SIG-M5 treated with dmso at 0.1 percent for 504 hours (cell line): ENCODE measurements at regions not wholly inside any gene's neighbourhood (a gene's known extent, or its start where the extent isn't known, plus 50 kb on each side); places are given as distances from the start of the nearest gene placed in this dataset.

Experiments used
- DNase-seq: peaks from one replicate; lab custom pipeline; 2025; ENCODE audit not compliant: unreplicated experiment; lab: John Stamatoyannopoulos, UW

DNA sequence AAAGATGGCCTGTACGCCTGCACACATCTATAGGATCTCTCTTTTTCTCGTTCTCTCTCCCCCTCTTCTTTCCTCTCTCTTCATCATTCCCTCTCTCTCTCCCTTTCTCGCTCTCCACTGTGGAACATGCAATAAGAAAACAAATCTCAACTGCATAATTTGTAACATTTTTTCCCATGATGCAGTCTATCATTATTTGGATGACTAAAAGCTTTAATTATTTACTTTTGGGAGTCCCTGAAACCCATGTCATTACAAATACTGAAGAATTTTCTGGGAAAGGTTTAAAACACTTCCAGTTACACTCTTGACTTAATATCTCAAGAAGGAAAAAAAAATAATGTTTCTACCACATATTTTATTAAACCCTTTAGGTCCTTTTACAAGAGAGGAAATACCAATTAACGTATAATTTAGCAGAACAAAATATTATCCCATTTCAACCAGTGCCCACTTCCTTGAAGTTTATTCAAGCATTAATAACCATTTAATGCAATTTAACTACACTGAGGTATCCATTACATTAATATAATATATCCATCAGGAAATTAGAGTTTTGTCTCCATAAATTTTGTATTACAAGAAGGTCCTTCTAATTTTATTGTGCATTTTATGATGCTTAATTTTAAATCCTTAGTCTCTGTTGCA, 1615.2 kb upstream of the ACVR2A start:
- no peak for DNase-seq

DNA sequence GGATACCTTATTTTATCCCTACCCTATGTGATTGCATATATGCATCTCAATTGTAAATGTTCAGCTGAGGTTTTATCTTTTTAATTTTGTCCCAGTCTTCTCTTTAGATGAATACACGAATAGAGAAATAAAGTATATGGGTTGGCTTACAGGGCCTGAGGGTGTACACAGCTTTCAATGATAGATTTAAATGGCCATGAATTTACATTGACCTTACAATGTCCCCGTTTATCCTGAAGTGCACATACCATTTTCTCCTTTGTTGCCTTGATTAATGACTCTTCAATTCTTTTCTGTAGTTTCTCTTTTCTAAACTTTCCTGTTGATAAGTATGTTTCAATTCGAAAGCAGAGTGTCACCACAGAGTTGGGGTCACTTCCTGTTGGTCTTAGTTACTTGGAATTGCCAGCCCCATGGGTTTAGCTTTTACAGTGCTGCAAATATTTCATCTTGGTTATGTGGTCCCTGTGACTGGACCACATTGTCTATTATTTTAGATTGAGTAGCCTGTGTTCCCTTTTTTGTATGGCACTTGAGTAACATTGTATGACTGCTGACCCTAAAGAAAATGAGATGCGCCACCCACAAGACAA, 1616.3 kb upstream of the ACVR2A start:
- peak; percentile 6 for DNase-seq

DNA sequence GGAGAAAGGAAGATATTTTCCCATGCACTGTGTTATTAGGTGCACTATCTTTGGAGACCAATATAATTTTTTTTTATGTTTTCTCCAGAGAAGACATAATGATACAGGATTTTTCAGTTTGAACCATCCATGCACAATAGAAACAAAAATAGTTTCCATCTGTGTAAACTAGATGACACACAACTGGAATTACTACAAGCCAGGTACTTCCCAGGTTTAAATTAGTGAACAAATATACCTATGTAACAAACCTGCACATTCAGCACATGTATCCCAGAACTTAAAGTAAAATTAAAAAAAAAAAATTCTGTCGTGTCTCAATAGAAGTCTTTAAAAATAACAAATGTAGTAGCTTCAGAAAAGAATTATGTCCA, 1616.8 kb upstream of the ACVR2A start:
- no peak for DNase-seq

DNA sequence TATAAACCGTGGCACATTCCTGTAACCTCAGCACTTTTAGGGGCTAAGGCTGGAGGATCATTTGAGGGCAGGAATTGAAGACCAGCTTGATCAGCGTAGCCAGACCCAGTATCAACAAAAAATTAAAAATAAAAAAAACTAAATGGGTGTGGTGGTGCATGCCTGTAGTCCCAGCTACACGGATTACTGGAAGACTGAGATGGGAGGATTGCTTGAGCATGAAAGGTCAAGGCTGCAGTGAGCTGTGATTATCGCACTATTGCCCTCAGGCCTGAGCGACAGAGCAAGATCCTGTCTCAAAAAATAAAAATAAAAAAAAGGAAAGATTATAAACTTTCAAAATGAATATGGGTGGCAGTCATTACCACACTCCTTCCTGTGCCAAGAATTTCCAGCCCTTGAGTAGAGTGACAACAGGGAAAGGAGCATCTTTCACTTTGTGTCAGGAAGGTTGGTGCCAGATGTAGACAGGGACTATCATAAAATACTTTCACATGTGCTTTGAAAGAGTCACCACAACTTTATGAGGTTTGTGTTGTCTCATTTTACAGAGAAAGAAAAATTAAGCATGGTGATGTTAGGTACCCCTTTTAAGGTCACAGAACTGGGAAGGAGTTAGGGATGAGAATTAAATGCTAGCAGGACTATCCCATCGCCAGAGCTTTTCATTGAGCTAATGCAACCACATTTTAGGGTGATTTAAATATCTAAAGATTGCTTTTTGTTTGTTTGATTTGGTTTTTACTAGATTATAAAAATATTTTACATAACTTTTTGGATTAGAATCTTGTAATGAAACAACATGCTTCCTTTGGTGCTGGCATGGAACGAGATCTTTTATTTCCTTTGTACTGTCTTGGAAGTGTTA, 1617.4 kb upstream of the ACVR2A start:
- no peak for DNase-seq

DNA sequence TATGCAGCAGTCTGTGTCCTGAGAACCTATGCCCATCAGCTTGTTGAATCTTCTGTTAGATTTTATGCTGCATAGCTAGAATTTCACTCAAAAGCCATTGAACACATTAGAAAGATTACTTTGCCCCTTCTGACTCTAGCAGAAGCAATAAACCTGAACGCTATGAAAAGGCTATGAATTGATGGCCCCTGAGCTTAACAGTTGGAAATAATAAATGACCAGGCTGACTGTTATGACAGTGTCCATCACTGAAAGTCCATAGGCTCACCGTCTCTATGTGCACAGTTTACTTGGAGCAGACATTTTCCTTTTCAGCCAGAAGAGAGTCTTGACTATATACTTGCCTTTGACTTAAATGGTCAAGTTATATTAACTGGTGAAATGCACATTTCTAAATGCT, 1618.8 kb upstream of the ACVR2A start:
- DNase-seq: no peak

DNA sequence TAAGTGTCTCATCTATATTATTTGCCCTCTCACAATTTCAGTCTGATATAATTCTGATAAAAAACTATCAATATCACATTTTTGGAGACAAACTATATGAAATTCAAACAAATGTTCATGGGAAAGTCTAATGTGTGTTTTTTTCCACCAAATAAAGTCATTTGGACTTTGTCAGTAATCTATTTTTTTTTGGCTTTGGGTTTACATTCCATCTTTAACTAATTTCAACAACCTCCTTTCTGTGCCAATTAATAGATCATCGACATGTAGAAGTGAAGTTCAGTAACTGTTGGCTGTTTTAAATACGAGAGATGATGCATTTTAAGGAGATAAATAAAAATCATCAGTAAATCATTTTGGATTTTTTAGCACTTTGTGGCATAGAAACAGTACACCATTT, 1623.0 kb upstream of the ACVR2A start:
- no peak for DNase-seq

DNA sequence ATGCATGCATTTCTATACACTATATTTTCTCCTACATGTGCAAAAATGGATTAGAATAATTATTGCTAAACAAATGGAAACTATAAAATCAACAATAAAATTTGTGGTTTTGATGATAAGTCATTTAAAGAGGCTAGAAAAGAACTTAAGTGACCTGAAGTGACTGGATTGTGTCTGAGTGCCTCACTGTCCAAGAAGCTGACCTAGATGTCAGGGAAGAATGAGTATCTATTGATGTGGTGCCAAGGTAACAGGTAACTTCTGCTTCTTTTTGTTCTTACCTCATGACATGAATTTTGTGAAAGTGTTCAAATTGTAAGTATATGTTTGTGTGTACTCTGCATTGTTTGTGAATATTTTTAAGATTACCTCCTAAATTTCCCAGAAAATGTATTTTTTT, 1623.9 kb upstream of the ACVR2A start:
- DNase-seq: no peak

DNA sequence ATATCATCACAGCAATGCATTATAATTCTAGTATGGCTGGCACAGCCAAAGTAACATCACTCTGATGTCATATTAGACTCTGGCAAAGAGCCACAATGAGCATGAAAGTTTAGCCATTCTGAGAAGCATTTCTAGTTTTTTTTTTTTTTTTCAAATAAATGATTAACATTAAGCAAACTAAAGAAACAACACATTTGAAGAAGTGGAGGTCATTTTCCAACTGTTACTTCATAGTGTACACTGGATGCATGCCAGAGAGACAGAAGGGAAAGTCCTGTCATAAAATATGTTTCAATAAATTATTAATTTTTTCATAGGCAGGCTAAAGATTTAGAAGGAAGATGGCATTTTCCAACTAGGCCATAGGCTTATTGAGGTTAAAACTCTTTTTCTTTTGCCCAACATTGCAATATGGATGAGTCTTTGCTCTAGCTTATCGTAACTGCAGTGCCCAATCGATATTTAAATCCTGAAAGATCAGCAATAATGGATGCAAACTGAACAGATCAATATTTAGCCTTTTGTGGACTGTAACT, 1630.4 kb upstream of the ACVR2A start:
- DNase-seq: no peak

DNA sequence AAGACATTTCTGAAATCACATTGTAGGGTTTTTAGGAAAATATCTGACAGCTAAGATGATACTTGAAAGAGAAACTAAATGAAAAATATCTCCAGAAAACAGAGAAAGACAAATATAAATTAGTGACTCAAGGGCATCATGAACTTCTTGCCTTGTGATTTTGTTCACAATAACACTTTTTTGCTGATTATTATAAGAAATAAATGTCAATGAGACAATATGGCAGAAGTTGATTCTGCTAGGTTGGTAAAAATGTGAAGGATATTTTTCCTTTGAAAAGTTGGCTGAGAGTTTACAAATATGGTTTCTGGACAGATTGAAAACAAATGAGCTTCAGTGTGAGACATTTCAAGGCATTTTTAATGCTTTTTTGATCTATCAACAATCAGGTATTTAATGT, 1631.2 kb upstream of the ACVR2A start:
- DNase-seq: no peak

DNA sequence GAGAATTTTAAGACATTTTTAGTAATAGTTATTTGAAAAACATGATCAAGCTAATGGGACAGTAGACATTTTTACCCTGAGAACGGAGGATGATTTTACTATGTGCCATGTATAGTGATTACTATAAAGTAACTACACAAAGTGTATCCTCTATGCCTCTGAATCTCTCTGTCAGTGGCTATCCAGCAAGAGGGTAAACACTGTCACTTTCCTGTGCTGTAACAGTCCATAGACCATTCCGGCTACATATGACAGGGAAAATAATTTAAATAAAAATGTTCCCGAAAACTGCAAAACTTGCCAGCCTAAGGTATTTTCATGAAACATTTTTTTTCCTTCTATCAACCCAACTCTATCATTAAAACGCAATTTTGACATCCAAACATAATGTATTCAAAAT, 1632.2 kb upstream of the ACVR2A start:
- no peak for DNase-seq

DNA sequence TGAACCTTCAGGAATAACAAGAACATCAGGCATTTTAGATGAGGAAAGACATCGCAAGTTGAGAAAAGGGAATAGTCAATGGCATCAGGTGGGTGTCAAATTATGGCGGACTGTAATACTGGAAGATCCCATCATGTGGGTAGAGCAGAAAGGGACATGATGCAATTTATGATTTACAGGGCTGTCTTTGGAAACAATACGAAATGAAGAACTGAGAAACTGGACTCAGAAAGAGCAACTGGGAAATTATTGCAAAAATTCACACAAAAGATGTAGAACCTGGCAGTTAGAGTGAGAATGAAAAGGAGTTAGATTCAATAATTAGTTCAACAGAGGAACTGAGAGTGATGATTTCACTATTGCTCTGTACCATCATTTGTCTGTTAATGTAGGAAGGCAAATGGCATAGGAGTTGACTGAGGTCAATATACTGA, 1635.0 kb upstream of the ACVR2A start:
- DNase-seq: no peak

DNA sequence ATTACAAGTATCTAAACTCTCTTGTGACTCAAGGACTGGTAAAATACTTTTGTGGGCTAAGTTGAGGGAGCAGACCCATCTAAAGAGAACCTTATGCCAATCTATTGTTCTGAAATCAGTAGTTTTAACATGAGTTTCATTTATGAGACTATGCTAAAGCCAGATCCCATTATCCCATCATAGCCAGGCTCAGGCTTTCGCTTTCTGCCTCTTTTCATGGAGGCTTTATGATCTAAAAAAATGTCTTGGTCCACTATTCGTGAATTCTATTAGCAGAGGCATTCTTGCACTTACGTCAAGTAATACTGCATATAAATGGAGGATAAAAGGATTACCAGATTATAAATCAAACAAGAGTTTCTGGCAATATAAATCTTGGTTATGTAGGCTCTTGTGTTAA, 1636.9 kb upstream of the ACVR2A start:
- no peak for DNase-seq

DNA sequence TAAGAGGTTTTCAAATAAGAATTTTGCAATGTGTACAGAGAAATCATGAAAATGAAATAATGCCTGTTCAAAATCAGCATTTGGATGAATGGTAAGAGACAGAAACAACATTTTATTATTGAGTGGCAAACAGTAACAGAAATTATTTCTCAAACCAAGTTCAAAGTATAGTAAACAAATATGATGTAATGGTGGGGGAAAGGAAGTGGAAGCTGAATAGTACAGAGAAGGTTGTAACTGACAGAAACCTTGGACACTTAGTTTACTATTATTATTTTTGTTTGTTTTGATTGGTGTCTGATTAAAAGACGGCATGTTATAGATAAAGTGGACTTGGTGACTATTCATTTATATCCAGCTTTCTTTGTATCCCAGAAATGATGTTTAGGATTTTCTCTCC, 1637.4 kb upstream of the ACVR2A start:
- DNase-seq: no peak

DNA sequence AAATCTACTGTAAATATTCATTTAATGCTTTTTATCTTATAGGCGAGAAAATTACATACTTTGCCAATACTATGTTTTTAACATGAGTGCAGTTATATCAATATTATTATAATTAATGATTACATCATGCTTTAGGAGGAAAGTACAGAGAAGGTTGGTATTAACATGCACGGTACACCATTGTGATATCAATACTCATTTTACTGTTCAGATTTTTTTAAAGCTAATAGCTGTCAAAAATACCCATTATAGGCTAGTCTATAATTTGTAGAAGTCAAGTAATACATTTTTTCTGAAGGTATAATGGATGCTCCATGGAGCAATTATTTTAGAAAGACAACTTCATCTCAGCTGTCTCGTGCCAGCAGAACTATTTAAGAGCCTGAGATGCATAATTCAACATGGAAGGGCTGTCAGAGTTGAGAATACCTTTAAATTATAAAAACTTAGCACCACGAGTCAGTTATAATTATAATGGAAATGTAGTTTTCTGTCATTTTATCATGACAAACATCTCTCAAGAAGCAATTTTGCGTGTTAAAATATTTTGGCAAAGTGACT, 1641.7 kb upstream of the ACVR2A start:
- no peak for DNase-seq

DNA sequence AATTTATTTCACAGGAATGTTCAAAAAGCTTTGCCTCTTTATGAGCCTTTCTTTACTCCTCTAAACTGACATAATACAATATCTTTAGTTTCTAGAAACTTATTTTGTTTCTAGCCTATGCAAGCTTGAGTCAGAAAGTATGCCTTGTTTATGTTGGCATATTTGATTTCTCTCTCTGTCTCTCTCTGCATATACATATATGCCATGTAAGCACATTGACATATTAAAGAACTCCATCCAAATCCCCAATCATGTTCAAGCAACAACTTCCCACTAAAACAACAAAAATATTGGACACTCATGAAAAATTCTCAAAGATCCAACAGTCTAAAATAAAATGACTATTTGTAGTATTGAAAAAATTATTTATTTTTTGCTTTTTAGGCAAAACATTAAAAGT, 1651.2 kb upstream of the ACVR2A start:
- DNase-seq: no peak

DNA sequence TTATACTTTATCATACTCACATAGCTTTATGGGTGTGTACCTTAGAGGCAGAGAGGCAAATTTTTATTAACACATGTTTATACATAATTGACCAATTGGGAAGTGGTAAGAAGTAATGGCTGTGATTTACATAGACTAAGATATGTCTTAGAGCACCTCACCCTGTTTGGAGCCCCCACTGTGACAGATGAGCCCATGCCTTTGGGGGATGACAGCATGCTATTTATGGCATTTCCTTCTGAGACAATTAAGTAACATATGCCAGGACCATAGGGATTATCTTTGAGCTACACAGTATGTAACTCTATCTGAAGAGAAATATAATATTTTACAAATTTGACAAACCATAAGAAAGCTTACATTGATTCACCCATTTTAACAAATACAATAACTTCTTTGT, 1655.3 kb upstream of the ACVR2A start:
- no peak for DNase-seq

DNA sequence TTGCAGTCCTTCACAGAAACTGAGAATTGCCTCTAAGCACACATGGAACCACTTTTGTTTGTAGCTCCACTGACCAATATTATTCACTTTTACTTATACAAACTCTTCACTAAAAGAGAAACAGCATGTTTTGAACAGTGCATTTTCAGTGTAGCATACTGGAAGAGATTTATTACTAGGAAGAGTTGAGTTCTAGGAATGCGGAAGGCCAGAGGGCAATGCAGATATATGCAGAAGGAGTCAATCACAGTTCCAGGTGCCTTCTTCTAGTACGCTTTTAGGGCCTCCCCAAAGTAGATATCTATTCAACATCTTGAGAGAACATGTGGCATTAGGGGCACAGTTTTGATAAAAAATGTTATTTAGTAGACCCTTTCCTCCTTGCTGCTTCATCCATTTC, 1654.0 kb upstream of the ZEB2 start:
- no peak for DNase-seq

DNA sequence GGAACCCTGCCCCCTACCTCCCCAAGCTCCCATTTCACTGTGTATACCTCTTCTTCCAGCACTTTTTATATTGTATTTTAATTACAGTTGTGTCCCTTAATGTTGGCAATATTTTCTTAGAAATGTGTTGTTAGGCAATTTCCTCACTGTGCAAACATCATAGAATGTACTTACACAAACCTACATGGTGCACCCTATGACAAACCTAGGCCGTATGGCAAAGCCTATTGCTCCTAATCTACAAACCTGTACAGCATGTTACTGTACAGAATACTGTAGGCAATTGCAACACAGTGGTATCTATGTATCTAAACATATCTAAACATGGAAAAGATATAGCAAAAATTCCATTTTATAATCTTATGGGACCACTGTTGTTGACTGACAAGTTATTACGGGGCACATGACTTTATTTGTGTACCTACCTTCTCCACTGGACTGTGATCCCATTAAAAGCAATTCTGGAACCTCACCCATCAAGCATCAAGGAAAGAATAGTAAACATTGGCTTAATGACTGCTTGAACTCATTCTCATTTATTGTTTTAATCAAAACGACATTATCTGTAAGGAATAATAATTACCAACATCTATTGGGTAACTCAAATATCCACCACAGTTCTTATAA, 1641.5 kb upstream of the ZEB2 start:
- no peak for DNase-seq

DNA sequence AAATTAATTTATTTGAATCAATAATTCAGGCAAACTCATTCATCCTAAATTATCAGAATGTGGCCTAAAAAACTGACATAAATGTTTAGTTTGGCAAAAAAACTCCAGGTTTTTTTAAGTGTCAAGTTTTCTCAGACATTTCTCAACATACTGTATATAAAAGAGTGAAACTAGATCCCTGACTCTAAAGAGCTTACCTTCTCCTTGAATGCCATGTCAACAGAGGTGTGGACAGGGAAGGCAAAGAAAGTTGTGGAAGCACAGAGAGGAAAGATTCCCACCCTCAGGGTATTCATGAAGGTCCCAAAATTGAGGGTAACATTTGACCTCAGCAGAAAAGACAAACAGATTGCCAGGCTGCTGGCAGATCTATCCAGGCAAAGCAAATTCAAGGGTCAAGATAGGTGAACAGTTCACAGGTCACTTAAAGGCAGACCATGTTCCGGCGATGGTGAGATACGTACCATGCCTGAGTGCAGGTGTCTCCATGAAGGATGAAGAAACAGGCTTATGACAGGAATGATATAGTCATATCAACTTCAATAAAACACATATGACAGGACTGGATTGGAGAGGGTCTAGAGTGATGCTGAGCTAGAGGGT, 1638.3 kb upstream of the ZEB2 start:
- DNase-seq: no peak

DNA sequence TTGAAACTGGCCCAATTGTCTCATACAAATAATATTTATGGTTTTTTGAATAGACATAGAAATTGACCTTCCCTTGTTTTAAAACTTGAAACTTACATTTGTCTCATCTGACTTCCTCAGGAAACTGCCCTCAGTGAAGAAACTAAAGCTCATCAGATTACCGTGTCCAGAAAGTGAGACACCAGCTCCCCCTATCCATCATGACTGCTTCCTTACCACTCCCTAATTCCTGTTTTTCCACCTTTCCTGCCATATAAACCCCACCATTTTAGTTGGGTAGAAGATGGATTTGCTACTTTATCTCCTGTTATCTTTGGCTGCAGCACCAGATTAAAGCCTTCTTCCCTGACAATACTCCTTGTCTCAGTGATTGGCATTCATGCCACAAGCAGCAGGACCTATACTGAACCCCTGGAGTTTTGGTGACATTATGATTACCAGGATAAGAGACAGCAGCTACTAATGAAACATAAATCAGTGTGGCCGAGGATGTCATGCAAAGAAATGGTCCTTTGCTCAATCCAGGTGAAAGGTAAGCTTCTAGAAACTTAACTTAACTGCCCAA, 1627.6 kb upstream of the ZEB2 start:
- no peak for DNase-seq

DNA sequence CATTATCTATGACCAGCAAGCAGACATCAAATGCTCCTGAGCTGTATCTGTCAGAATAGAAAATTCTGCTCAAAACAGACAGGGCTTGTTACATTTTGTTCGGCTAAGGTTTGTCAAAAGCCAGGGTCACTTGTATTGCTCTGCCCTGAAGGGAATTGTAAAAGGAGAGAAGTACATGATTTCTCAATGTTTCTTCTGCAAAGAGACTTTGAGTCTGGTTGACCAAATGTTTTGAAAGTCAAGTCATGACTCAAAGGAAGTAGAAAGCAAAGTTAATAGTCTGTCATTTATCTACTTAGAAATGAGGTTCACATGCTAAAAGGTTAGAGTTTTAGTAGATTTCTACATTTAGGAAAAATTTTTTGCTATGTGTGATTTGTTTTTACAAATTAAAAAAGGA, 1624.1 kb upstream of the ZEB2 start:
- peak; percentile 1 for DNase-seq
